ENCODE measurements at regions not wholly inside any gene's neighbourhood (a gene's known extent, or its start where the extent isn't known, plus 50 kb on each side); places are given as distances from the start of the nearest gene placed in this dataset.

DNA sequence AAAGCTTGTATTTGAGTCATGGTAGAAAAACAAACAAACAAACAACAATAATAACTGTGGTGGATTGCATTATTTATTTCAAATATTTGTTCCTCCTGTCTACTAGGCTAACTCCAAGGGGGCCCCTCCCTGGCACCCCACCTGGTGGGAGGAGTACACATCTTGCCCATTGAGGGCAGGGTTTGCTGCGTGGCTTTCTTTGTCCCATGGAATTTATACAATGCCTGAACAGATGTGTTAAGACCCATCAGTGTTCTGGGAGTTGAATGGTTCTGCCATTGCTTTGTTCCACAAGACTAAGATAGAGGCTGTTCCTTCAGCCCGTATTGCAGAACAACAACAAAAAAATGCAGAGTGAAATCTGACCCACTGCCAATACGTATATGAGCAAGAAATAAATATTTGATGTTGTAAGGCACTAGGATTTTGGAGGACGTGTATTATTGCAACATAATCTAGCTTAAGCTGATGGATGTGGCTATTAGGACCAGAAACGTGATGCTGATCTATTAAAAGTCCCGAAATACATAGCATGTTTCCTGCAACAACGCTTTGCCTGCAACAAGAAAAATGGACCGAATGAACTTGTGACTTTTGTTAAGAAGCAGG lies 119.1 kb upstream of the JCAD start:
- CTCF ChIA-PET, result interaction anchor here (1.3 kb wide), 1 partner anchor 62 kb away, joined by 3 read pairs; no protein-coding TSS in a partner anchor

DNA sequence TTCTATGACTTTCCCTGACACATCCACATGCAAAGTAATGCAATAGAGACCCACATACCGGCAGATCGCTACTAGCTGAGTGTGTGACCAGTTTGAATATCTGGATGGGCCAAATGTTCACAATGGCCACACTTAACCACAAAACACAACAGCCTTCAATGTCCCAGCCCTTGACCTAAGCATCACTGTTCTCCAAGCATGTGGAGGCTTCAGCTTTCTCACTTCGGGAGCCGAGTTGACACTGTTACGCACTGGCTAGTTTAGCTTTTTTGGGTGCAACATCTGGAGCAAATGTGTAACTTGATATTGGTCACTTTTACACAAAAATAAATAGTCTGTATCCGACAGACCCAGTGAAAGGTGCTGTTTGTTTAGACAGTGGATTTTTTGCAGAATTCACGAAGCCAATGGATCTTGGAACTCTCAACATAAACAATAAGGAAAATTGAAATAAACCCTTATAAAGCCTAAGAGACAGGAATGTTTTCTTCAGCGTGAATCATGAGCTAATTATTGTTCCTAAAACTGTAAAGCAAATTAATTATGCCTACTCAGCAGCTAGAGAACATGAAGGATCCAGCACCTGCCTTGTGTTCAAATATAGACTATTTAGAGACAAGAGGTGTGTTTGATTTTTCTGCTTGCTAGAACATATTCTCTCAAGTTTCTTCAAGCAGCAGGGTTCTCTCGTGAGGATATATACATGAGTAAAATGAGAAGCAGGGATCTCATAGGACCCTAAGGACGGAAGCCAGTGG lies 117.6 kb upstream of the JCAD start:
- Mint-ChIP-seq H3K4me3 (no peak overlapping the region), H3K36me3 (ENCODE audit: low read depth) (no peaks in the 10 kb centered on the region), H3K9me3 (no peaks in the 10 kb centered on the region), H3K27ac (no peak overlapping the region), H3K4me1 (ENCODE audit: low read depth) (no peaks in the 10 kb centered on the region), H3K27me3 (peaks cover 3% of the 10 kb centered on the region)
- POLR2A ChIA-PET, result interaction anchor here (0.6 kb wide), 1 partner anchor 227 kb away, joined by 3 read pairs; no protein-coding TSS in a partner anchor
- intact Hi-C loops (cut with micrococcal nuclease), result no loop called here
- DNase-seq, result no peak
- CTCF ChIA-PET, result interaction anchor here (1.1 to 1.3 kb wide), 2 partner anchors 21 to 61 kb away, joined by 3 read pairs; no protein-coding TSS in a partner anchor
- TF ChIP-seq CTCF (IDR thresholded peaks at IDR 0.05), result no peak
- ATAC-seq, result no peak

More for the DNA sequence above, 119.1 kb upstream of the JCAD start:
- no peaks in the 10 kb centered on the region for H3K4me1 Mint-ChIP-seq (ENCODE audit: low read depth)
- no peaks in the 10 kb centered on the region for H3K36me3 Mint-ChIP-seq (ENCODE audit: low read depth)
- no peak for DNase-seq
- H3K27ac Mint-ChIP-seq, result no peak overlapping the region
- intact Hi-C loops (cut with micrococcal nuclease), result no loop called here
- POLR2A ChIA-PET, result interaction anchor here (0.7 kb wide), 1 partner anchor 683 kb away, joined by 4 read pairs; no protein-coding TSS in a partner anchor
- no peaks in the 10 kb centered on the region for H3K9me3 Mint-ChIP-seq
- TF ChIP-seq CTCF (IDR thresholded peaks at IDR 0.05), result no peak
- H3K4me3 Mint-ChIP-seq, result no peak overlapping the region
- peaks cover 3% of the 10 kb centered on the region for H3K27me3 Mint-ChIP-seq
- ATAC-seq, result no peak

GRCh38 chr10:30176182-30176581 lies 116.8 kb upstream of the JCAD start:
- POLR2A ChIA-PET, result interaction anchor here (0.6 kb wide), 1 partner anchor 227 kb away, joined by 3 read pairs; no protein-coding TSS in a partner anchor
- Mint-ChIP-seq H3K9me3 (no peaks in the 10 kb centered on the region), H3K36me3 (ENCODE audit: low read depth) (no peaks in the 10 kb centered on the region), H3K4me1 (ENCODE audit: low read depth) (no peaks in the 10 kb centered on the region), H3K27me3 (peaks cover 3% of the 10 kb centered on the region), H3K27ac (no peak overlapping the region), H3K4me3 (no peak overlapping the region)
- intact Hi-C loops (cut with micrococcal nuclease), result no loop called here
- DNase-seq, result no peak
- no peak for ATAC-seq
- CTCF ChIA-PET, result interaction anchor here (1.1 kb wide), 1 partner anchor 22 kb away, joined by 3 read pairs; no protein-coding TSS in a partner anchor
- no peak for TF ChIP-seq CTCF (IDR thresholded peaks at IDR 0.05)

- DNase-seq (no peak), ATAC-seq (no peak)
- Mint-ChIP-seq H3K36me3 (ENCODE audit: low read depth) (no peaks in the 10 kb centered on the region), H3K4me3 (no peak overlapping the region), H3K27me3 (peaks cover 9% of the 10 kb centered on the region), H3K9me3 (no peaks in the 10 kb centered on the region), H3K4me1 (ENCODE audit: low read depth) (no peaks in the 10 kb centered on the region), H3K27ac (no peak overlapping the region)
- ChIA-PET CTCF (no interaction called here), POLR2A (no interaction called here)
- TF ChIP-seq CTCF (IDR thresholded peaks at IDR 0.05), result no peak
- intact Hi-C loops (cut with micrococcal nuclease), result no loop called here
Measured at GRCh38 chr10:30172673-30173072, 113.3 kb upstream of the JCAD start.

- Mint-ChIP-seq H3K36me3 (ENCODE audit: low read depth) (no peaks in the 10 kb centered on the region), H3K4me3 (no peak overlapping the region), H3K27ac (no peak overlapping the region), H3K9me3 (no peaks in the 10 kb centered on the region), H3K4me1 (ENCODE audit: low read depth) (no peaks in the 10 kb centered on the region), H3K27me3 (peaks cover 11% of the 10 kb centered on the region)
- no peak for TF ChIP-seq CTCF (IDR thresholded peaks at IDR 0.05)
- CTCF ChIA-PET, result interaction anchor here (0.7 kb wide), 1 partner anchor 56 kb away, joined by 3 read pairs; no protein-coding TSS in a partner anchor
- ATAC-seq, result no peak
- POLR2A ChIA-PET, result no interaction called here
- intact Hi-C loops (cut with micrococcal nuclease), result no loop called here
- no peak for DNase-seq
Measured at GRCh38 chr10:30172091-30172490, 112.7 kb upstream of the JCAD start.

Measured in activated CD8-positive, alpha-beta T cell treated with anti-CD3 and anti-CD28 coated beads for 36 hours (primary cell).